ENCODE measurements at regions not wholly inside any gene's neighbourhood (a gene's known extent, or its start where the extent isn't known, plus 50 kb on each side); places are given as distances from the start of the nearest gene placed in this dataset.

DNA sequence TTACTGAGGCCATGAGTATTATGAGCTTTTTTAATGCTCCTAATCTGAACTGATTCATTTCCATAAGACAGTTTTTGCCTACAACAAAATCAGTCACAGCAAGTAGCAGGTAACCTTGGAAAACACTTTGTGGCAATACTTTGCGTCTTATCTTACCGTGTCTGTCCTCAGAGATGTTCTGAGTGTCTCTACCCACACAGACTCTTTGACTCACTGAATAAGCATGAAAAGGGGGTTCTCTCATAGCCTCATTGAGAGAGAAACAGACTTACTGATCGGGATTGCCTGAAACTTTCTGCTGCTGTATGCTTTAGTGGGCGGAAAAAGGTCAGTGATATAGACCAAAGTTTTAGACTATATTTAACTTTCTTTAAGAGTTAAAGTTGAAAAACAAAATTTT is 92.6 kb downstream of the MYL12B start:
- in situ Hi-C loops (cut with HindIII; ENCODE audit: low pct_unique_long_range_greater_than_20kb, low sequenced_read_pairs): no loop called here
- no peak for DNase-seq (ENCODE audit: low read depth)

DNA sequence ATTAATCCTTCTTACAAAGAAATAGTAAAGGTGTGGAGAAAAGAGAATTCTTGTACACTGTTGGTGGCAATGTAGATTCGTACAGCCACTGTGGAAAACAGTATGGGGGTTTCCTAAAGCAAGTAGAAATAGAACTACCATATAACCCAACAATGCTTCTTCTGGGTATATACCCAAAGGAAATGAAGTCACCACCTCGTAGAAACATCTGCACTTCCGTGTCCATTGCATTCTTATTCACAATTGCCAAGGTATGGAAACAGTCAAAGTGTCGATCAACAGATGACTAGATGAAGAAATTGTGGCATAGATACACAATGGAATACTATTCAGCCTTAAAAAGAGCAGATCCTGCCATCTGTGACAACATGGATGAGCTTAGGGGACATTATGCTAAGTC is 93.4 kb upstream of the TGIF1 start:
- no peak for DNase-seq (ENCODE audit: low read depth)

DNA sequence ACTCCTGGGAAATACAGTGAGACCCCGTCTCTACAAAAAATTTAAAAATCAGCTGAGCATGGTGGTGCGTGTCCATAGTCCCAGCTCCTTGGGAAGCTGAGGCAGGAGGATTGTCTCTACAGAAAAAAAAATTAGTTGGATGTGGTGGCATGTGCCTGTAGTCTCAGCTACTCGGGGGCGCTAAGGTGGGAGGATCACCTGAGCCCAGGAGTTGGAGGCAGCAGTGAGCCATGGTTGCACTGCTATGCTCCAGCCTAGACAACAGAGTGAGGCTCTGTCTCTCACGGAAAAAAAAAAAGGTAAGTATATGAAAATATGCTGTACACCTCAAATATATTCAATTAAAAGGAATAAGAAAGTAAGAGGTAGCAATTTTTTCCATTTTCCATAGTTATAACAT is 92.5 kb upstream of the TGIF1 start:
- in situ Hi-C loops (cut with HindIII; ENCODE audit: low pct_unique_long_range_greater_than_20kb, low sequenced_read_pairs): no loop called here
- DNase-seq (ENCODE audit: low read depth): no peak

More for the DNA sequence above, 93.4 kb upstream of the TGIF1 start:
- in situ Hi-C loops (cut with HindIII; ENCODE audit: low pct_unique_long_range_greater_than_20kb, low sequenced_read_pairs): no loop called here

DNA sequence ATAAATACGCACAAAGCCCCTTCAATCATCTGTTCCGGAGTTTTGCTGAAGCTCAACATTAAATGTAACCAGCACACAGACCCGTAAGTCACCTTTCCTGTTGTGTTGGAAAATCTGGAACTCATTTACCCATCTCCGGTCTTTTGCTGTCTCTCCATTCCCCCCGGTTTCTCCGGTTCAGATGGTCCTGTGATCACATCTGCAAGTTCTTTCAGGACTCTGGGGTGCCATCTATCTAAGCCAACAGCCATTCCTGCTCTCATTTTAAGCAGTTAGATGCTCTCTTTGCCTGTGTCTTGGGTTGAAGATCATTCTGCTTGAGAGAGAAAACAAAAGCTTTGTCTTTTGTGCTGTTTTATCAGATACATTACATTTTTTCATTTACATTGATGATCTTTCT is 91.7 kb upstream of the TGIF1 start:
- DNase-seq (ENCODE audit: low read depth): no peak
- in situ Hi-C loops (cut with HindIII; ENCODE audit: low pct_unique_long_range_greater_than_20kb, low sequenced_read_pairs): no loop called here

DNA sequence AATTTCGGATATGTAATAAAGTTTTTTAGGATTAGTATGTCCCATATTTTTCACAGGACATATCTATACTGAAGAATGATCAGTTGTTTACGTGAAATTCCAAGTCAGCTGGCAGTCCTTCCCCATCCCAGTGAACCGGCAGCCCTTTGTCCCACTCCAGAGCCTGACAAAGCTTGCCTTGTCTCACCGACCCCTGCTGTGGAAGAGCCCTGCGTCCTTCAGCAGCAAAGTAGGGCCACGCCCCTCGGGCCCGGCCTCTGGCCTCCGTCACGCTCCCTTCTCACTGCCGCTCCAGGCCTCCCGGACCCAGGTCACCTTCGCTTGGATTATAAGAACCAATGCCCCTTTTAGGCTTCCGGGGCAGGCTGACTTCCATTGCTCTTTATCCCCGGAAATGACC is 89.8 kb upstream of the TGIF1 start:
- no peak for DNase-seq (ENCODE audit: low read depth)
- in situ Hi-C loops (cut with HindIII; ENCODE audit: low pct_unique_long_range_greater_than_20kb, low sequenced_read_pairs): no loop called here

DNA sequence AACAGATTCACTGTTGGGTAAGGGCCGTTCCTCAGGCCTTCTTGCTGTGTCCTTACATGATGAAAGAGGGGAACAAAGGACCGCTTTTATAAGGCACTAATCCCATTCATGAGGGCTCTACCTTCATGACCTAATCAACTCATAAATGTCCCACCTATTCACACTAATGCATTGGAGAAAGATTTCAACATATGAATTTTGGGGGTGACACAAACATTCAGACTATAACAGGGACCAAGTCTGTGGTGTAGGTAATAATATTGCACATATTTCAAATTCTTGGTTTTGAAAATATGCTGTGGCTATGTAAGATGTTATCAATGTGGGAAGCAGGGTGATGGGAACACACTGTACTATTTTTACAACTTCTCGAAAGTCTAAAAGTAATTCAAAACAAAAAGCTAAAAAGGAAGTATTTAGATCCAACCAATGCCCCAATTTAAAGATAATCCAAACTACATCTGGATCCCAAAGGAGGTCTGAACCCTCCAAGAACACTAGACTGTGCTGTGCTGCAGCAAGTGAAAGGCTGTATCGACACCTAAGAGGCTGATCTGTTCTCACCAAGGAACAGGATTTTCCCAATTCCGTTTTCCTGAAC is 82.4 kb upstream of the TGIF1 start:
- in situ Hi-C loops (cut with HindIII; ENCODE audit: low pct_unique_long_range_greater_than_20kb, low sequenced_read_pairs): no loop called here
- no peak for DNase-seq (ENCODE audit: low read depth)

DNA sequence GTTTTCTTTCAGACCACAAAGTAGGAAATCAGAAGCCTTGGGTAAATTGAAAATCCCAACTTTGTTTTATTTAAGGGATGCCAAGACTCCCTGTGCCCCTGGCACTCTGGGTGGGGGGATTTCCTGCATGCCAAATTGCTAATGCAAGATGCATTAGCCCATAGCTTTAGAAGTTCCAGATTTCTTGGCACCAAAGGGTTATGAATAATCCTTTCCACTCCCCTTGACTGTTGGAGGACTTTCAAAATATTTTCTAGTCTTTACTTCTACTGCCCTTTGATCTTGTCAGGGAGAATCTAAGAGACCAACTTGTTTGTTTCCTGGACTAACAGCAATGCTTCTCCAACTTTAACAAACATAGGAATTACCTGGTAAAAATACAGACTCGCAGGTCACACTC is 81.8 kb upstream of the TGIF1 start:
- no peak for DNase-seq (ENCODE audit: low read depth)
- in situ Hi-C loops (cut with HindIII; ENCODE audit: low pct_unique_long_range_greater_than_20kb, low sequenced_read_pairs): no loop called here

DNA sequence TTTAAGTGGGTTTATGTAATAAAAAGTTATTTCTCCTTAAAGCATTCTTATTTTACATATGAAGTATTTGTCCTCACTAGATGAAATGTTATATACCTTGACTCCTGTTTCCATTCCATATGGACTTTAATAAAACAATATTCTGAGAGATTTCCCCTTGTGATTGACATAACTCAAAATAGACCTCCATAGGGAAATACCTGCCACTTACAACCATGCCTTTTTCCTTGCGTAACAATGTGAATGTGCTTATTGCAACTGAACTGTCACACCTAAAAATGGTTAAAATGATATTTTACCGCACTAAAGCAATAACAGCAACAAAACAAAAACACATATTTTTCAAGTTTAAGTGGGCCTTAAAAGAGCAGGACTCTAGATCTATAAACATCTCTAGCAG is 70.3 kb upstream of the TGIF1 start:
- DNase-seq (ENCODE audit: low read depth): no peak
- in situ Hi-C loops (cut with HindIII; ENCODE audit: low pct_unique_long_range_greater_than_20kb, low sequenced_read_pairs): no loop called here

DNA sequence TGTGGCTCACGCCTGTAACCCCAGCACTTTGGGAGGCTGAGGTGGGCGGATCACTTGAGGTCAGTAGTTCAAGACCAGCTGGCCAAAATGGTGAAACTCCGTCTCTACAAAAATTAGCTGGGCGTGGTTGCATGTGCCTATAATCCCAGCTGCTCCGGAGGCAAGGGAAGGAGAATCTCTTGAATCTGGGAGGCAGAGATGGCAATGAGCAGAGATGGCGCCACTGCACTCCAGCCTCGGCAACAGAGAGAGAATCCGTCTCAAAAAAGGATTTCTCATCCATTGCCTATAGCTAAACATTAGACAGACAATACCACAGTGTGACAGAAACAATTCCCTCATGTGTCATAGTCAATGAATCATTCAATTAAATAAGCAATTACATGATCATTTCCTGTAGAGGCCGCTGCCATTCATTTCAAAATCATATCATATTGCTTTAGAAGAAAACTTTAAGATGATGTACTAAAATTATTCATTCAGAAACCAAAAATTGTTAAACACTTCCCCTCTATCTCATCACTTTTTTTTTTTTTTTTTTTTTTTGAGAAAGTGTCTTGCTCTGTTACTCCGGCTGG is 69.5 kb upstream of the TGIF1 start:
- peak; percentile 90 for DNase-seq (ENCODE audit: low read depth)
- in situ Hi-C loops (cut with HindIII; ENCODE audit: low pct_unique_long_range_greater_than_20kb, low sequenced_read_pairs): no loop called here

DNA sequence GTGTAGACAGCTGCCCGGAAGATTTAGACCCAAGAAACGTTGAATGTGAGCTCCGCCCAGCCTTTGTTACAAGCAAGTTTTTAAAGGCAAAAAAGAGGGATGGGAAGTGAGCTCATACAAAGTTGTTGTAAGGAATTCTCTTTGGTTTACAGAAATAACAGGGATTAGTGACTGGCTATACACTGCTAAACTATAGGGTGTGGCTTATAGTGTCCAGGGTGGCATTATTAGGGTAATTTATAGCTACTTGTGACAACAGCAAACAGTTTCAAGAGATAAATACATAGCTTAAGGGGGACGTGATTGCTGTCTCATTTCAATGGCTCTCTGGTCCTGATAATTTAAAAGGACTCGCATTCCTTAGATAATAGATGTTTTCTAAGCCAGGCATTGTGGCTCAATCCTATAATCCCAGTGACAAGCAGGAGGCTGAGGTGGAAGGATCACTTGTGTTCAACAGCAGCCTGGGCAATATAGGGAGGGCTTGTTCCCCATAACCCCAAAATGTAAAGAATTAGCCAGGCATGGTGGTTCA is 66.5 kb upstream of the TGIF1 start:
- in situ Hi-C loops (cut with HindIII; ENCODE audit: low pct_unique_long_range_greater_than_20kb, low sequenced_read_pairs): no loop called here

DNA sequence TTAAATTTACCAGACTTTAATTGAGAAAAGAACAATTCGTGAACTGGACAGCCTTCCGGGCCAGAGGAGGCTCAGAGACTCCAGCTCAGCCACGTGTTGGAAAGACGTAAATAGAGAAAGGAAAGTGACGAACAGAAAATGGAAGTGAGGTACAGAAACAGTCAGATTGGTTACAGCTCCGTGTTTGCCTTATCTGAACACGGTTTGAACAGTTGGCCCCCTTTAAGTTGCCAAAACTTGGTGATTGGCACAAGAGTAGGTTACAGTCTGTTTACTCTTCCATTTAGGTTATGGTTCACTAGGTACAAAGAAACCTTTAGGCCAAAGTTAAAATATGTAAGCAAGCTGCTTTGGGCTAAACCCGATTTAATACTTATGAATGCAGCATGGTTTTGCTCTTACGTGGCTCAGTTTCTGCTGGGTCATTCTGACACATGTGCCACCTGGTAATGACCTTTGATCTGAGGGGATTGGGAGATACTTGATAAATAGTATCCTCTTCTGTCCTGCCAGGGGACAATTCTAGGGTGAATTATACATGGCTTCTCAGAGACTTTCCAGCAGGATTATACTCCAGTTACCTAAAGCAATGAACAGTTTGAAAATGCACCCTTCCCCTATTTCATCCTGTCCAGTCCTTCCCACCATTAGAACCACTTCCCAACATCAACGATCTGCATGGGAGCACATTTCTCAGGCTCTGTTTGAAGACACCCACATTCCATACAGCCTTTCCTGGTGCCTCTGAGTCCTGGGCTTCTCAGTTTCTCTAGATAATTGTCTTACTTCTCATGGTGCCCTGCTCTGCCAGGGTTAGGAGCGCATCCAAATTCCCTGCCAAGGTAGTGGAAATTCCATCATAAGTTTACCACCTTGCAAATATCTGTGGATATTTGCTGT is 65.1 kb upstream of the TGIF1 start:
- peak; percentile 98 for DNase-seq (ENCODE audit: low read depth)
- in situ Hi-C loops (cut with HindIII; ENCODE audit: low pct_unique_long_range_greater_than_20kb, low sequenced_read_pairs): no loop called here

More for the DNA sequence above, 66.5 kb upstream of the TGIF1 start:
- peak; percentile 94 for DNase-seq (ENCODE audit: low read depth)

DNA sequence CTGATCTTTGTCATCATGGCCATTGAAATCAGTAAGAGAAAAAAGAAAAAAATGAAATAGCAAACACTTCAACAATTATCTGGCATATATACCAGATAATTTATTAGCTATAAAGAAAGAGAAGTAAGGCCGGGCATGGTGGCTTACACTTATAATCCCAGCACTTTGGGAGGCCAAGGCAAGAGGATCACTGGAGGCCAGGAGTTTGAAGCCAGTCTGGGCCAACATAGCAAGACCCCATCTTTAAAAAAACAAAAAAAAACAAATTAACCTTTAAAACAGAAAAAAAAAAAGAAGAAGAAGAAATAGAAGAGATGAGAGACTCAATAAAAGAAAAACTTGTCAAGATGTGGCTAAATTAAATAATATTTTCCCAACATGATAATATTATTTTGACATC is 61.6 kb upstream of the TGIF1 start:
- in situ Hi-C loops (cut with HindIII; ENCODE audit: low pct_unique_long_range_greater_than_20kb, low sequenced_read_pairs): no loop called here

DNA sequence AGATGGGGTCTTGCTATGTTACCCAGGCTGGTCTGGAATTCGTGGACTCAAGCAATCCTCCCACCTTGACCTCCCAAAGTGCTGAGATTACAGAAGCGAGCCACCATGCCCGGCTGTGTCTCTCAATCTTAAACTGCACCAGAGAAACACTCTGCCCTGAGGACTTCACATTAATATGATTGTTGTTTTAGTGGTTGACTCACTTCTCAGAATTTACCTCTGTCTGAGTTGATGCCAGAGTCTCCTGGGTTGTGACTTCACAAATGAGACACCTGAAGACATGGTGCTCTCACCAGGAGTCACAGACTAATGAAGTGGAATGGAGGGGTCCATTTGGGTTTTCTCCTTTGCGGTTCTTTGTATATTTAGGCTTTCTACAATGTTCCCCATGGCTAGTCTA is 61.0 kb upstream of the TGIF1 start:
- in situ Hi-C loops (cut with HindIII; ENCODE audit: low pct_unique_long_range_greater_than_20kb, low sequenced_read_pairs): no loop called here
- peak; percentile 79 for DNase-seq (ENCODE audit: low read depth)

More for the DNA sequence above, 61.6 kb upstream of the TGIF1 start:
- DNase-seq (ENCODE audit: low read depth): no peak

DNA sequence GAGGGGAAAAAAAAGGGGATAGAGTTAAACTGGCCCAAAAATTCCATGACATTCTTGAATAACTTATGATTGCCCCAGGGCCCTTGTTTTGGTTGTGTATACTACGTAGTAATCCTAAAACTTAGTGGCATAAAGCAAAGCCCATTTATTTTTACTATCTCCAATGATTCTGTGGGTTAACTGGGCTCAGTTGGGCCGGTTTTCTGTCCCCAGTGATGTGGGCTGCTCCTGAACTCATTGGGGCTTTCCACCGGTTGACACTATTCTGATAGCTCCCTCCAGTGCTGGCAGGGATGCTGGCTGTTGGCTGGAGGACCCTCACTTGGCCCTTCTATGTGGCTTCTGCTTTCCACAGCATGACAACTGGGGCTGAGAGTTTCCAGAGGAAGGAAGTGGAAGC is 60.0 kb upstream of the TGIF1 start:
- in situ Hi-C loops (cut with HindIII; ENCODE audit: low pct_unique_long_range_greater_than_20kb, low sequenced_read_pairs): no loop called here
- no peak for DNase-seq (ENCODE audit: low read depth)

DNA sequence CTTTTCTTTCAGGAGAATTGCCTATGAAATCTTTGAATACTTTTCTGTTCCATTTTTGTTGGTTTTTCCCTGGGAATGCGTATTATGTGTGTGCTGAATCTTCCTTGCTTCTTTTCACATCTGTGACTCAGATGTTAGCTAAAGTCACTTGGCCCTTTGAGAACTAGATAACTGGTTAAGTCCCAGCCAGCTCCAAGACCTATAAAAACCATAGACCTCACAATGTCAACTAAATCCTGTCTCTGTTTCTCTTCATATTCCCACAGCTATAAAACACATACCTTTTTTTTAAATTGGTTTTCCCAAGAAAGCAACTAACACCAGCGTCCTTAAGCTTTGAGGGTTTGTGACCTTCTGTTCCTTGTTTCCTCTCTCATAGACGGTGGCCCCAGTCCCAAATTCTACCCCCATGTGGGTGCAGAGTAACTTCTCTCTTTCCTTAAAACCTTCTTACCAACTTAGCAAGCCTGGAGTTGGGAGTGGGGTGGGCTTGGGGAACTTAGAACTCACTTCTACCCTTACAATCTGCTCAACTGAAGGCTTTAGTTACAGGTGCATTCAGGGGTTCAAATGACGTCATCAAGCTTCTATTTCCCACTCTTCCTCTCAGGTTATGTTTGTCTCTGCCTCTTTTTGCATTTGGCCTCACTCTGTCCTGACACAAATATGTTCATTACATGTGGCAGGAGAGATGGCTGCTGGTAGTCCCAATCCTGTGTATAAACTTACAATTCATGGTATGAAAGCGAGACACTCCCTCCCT is 58.1 kb upstream of the TGIF1 start:
- no peak for DNase-seq (ENCODE audit: low read depth)

DNA sequence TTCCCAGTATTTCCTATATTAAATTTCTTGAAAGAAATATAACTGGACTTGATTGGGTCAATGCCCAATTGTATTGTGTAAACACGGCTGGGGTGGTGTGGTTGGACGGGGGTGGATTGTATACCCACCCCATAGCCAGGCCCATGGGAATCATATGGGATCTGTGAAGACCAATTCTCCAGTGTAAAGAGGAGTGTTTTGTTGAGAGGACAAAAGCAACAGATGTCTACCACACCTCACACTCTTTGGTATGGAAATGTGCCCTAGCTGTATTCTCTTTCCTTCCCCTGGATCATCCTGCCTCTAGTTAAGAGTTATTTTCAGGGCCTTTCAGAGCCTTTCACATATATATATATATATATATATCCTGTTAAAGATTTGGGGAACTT is 57.5 kb upstream of the TGIF1 start:
- no peak for DNase-seq (ENCODE audit: low read depth)
- in situ Hi-C loops (cut with HindIII; ENCODE audit: low pct_unique_long_range_greater_than_20kb, low sequenced_read_pairs): no loop called here

More for the DNA sequence above, 58.1 kb upstream of the TGIF1 start:
- in situ Hi-C loops (cut with HindIII; ENCODE audit: low pct_unique_long_range_greater_than_20kb, low sequenced_read_pairs): no loop called here

DNA sequence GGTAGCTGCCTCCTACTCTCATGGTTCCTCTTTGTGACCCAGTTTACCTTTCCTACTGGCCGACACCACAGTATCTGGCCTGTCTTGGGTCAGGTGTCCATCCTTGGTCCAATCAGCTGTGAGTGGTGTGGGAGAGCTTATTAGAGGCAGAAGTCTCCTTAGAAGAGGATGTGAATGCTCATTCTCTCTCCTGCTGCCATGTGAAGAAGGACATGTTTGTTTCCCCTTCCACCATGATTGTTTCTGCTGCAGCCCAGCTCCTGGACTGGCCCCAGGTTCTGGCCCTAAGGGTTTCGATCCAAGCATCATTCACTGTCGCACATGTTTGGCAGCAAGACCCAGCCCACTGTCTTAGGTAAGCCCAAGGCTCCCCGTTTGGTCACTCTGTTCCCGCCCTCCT is 55.3 kb upstream of the TGIF1 start:
- DNase-seq (ENCODE audit: low read depth): no peak
- in situ Hi-C loops (cut with HindIII; ENCODE audit: low pct_unique_long_range_greater_than_20kb, low sequenced_read_pairs): no loop called here

DNA sequence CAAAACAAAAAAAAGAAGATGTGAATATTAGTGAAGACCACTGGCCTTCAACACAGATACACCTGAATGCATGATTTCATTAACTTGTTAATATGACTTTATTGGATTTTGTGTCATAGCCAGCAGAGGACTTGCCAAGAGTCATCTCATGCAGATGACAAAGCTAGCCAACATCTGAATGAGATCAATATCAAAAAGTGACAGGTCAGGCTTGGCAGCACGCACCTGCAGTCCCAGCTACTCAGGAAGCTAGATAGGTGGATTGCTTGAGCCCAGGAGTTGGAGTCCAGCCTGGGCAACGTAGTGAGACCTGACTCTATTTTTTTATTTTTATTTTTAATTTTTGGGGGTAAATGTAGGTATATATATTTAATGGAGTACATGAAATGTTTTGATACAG is 54.5 kb upstream of the TGIF1 start:
- no peak for DNase-seq (ENCODE audit: low read depth)
- in situ Hi-C loops (cut with HindIII; ENCODE audit: low pct_unique_long_range_greater_than_20kb, low sequenced_read_pairs): no loop called here
